ENCODE measurements at regions not wholly inside any gene's neighbourhood (a gene's known extent, or its start where the extent isn't known, plus 50 kb on each side); places are given as distances from the start of the nearest gene placed in this dataset.

GRCh38 chr11:30758012-30758411 is 171.9 kb upstream of the MPPED2 start:
- no peak for TF ChIP-seq USF1 (IDR thresholded peaks at IDR 0.05; ENCODE audit: borderline replicate concordance, extremely low read length, insufficient read depth, low read depth, low read length)
- TF ChIP-seq CEBPB (IDR thresholded peaks at IDR 0.05; ENCODE audit: borderline replicate concordance in 1 of 2, low read depth in 2 of 2, low read length in 2 of 2), result no peak
- TF ChIP-seq, protein P1, sequence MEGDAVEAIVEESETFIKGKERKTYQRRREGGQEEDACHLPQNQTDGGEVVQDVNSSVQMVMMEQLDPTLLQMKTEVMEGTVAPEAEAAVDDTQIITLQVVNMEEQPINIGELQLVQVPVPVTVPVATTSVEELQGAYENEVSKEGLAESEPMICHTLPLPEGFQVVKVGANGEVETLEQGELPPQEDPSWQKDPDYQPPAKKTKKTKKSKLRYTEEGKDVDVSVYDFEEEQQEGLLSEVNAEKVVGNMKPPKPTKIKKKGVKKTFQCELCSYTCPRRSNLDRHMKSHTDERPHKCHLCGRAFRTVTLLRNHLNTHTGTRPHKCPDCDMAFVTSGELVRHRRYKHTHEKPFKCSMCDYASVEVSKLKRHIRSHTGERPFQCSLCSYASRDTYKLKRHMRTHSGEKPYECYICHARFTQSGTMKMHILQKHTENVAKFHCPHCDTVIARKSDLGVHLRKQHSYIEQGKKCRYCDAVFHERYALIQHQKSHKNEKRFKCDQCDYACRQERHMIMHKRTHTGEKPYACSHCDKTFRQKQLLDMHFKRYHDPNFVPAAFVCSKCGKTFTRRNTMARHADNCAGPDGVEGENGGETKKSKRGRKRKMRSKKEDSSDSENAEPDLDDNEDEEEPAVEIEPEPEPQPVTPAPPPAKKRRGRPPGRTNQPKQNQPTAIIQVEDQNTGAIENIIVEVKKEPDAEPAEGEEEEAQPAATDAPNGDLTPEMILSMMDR (IDR thresholded peaks at IDR 0.05 in 2 of 3, conservative IDR thresholded peaks at IDR 0.05 in 1 of 3; ENCODE audit: control insufficient read depth in 2 of 3, extremely low read depth in 1 of 3, insufficient read depth in 1 of 3, low read depth in 3 of 3, low read length in 3 of 3), result no peak
- no peak for TF ChIP-seq RELB (IDR thresholded peaks at IDR 0.05; ENCODE audit: low read depth)

Measured in GM12878 (cell line).